Gastroesophageal sphincter (tissue), 3 donors: ENCODE measurements at regions not wholly inside any gene's neighbourhood (a gene's known extent, or its start where the extent isn't known, plus 50 kb on each side); places are given as distances from the start of the nearest gene placed in this dataset.

ENCODE experiments used
- EP300 ChIP-seq: sonication (generic); formaldehyde crosslinking; IDR thresholded peaks from one replicate; pipeline ENCODE4 v1.6.1; 2017; ENCODE audit warnings: antibody characterized with exemption, mild to moderate bottlenecking
- POLR2A ChIP-seq, 2 donors: fragments of 450-650 bp; IDR thresholded peaks; one replicate each; pipeline ENCODE4 v1.6.1; 2017; ENCODE audit warnings: antibody characterized with exemption in 2 of 2, mild to moderate bottlenecking in 2 of 2, moderate library complexity in 1 of 2
- POLR2AphosphoS5 ChIP-seq: sonication (generic); formaldehyde crosslinking; IDR thresholded peaks from one replicate; pipeline ENCODE4 v1.6.1; 2017; ENCODE audit warnings: antibody characterized with exemption
- TF ChIP-seq, protein P1 (sequence below), 4 experiments: fragments of 200-600 bp in 2 of 4; fragments of 450-650 bp in 2 of 4; sonication (generic) in 1 of 4; IDR thresholded peaks; one replicate each; pipeline ENCODE4 v1.5.1; 2017 to 2019; ENCODE audit warnings: antibody characterized with exemption in 4 of 4, mild to moderate bottlenecking in 2 of 4, moderate library complexity in 2 of 4

DNA sequence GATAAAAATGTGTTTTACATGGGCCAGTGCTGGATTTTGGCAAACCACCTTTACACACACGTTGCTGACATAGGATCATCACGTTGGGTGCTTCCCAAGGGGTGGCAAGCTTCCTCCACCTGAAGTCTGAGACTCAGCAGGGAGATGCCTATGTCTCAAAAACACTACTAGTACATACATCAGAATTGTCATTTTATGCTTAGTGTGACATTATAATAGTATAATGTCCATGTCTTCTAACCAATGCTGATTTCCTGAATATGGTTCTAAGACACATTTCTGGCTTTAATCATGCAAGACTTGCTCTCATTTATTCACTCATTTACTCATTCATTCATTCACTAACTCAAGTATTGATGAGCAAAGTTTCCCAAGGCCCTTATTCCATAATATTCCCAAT is 322.3 kb downstream of the LNPK start:
- TF ChIP-seq, protein P1, sequence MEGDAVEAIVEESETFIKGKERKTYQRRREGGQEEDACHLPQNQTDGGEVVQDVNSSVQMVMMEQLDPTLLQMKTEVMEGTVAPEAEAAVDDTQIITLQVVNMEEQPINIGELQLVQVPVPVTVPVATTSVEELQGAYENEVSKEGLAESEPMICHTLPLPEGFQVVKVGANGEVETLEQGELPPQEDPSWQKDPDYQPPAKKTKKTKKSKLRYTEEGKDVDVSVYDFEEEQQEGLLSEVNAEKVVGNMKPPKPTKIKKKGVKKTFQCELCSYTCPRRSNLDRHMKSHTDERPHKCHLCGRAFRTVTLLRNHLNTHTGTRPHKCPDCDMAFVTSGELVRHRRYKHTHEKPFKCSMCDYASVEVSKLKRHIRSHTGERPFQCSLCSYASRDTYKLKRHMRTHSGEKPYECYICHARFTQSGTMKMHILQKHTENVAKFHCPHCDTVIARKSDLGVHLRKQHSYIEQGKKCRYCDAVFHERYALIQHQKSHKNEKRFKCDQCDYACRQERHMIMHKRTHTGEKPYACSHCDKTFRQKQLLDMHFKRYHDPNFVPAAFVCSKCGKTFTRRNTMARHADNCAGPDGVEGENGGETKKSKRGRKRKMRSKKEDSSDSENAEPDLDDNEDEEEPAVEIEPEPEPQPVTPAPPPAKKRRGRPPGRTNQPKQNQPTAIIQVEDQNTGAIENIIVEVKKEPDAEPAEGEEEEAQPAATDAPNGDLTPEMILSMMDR (IDR thresholded peaks at IDR 0.05) = no peak
- TF ChIP-seq POLR2AphosphoS5 (no peak), EP300 (no peak), POLR2A (IDR thresholded peaks at IDR 0.05) (no peak)
